HL-60 (cell line): ENCODE measurements at regions not wholly inside any gene's neighbourhood (a gene's known extent, or its start where the extent isn't known, plus 50 kb on each side); places are given as distances from the start of the nearest gene placed in this dataset.

Experiments
- DNase-seq, 2 experiments: peaks; one replicate each; pipeline ENCODE4 v3.0.0-alpha.2; 2010 to 2020; ENCODE audit warnings: low read depth in 1 of 2, low spot score in 1 of 2
- H3K27ac ChIP-seq: fragments of 250-450 bp; sonication (Bioruptor Pico); replicated peaks from 2 replicates; pipeline ENCODE4 v1.5.1; 2020; ENCODE audit warnings: mild to moderate bottlenecking, moderate library complexity
- H3K27me3 ChIP-seq: fragments of 250-450 bp; sonication (Bioruptor Pico); 2 replicates; pipeline ENCODE4 v1.5.1; 2021; ENCODE audit warnings: mild to moderate bottlenecking, moderate library complexity; ENCODE audit not compliant: insufficient read depth, poor library complexity, severe bottlenecking
- H3K4me3 ChIP-seq: replicated peaks from 2 replicates; pipeline ENCODE4 v1.5.1; 2011; ENCODE audit warnings: mild to moderate bottlenecking, control low read depth, low read length; ENCODE audit not compliant: insufficient read depth
- GABPA ChIP-seq: IDR thresholded peaks from 2 replicates; pipeline ENCODE4 v1.6.1; 2012; ENCODE audit warnings: low read depth
- POLR2AphosphoS5 ChIP-seq: IDR thresholded peaks from 2 replicates; pipeline ENCODE4 v1.6.1; 2012; ENCODE audit warnings: low read depth
- SPI1 ChIP-seq: IDR thresholded peaks from 2 replicates; pipeline ENCODE4 v1.6.1; 2012; ENCODE audit warnings: low read depth, mild to moderate bottlenecking, borderline replicate concordance
- TF ChIP-seq, protein P1 (sequence below): IDR thresholded peaks from one replicate; pipeline ENCODE4 v1.5.1; 2011; ENCODE audit warnings: low read length, control low read depth, inconsistent platforms; ENCODE audit not compliant: insufficient read depth
- TF ChIP-seq, protein P2 (sequence below): IDR thresholded peaks from 2 replicates; pipeline ENCODE4 v1.6.1; 2012; ENCODE audit warnings: low read depth; ENCODE audit not compliant: insufficient replicate concordance

DNA sequence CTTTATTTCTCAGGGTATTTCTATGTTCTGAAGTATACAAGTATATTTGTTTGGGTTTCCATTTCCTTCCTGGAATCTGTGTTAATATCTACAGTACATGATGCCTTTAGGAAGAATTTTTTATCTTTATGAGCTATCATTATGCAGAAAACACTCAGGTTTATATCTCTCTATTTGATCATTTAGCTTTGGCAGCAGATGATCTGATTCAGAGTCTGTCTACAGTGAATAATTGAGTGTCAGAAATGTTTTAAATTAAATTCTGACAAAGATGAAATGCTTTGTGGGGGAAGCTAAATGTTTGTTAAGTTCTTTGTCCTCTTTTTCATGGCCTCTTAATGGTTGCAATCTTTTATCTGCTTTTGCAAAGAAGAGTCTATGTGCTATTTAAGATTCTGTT, 2141.0 kb upstream of the ACO1 start:
- TF ChIP-seq SPI1, result no peak
- TF ChIP-seq, protein P1, sequence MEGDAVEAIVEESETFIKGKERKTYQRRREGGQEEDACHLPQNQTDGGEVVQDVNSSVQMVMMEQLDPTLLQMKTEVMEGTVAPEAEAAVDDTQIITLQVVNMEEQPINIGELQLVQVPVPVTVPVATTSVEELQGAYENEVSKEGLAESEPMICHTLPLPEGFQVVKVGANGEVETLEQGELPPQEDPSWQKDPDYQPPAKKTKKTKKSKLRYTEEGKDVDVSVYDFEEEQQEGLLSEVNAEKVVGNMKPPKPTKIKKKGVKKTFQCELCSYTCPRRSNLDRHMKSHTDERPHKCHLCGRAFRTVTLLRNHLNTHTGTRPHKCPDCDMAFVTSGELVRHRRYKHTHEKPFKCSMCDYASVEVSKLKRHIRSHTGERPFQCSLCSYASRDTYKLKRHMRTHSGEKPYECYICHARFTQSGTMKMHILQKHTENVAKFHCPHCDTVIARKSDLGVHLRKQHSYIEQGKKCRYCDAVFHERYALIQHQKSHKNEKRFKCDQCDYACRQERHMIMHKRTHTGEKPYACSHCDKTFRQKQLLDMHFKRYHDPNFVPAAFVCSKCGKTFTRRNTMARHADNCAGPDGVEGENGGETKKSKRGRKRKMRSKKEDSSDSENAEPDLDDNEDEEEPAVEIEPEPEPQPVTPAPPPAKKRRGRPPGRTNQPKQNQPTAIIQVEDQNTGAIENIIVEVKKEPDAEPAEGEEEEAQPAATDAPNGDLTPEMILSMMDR, result no peak
- TF ChIP-seq, protein P2, sequence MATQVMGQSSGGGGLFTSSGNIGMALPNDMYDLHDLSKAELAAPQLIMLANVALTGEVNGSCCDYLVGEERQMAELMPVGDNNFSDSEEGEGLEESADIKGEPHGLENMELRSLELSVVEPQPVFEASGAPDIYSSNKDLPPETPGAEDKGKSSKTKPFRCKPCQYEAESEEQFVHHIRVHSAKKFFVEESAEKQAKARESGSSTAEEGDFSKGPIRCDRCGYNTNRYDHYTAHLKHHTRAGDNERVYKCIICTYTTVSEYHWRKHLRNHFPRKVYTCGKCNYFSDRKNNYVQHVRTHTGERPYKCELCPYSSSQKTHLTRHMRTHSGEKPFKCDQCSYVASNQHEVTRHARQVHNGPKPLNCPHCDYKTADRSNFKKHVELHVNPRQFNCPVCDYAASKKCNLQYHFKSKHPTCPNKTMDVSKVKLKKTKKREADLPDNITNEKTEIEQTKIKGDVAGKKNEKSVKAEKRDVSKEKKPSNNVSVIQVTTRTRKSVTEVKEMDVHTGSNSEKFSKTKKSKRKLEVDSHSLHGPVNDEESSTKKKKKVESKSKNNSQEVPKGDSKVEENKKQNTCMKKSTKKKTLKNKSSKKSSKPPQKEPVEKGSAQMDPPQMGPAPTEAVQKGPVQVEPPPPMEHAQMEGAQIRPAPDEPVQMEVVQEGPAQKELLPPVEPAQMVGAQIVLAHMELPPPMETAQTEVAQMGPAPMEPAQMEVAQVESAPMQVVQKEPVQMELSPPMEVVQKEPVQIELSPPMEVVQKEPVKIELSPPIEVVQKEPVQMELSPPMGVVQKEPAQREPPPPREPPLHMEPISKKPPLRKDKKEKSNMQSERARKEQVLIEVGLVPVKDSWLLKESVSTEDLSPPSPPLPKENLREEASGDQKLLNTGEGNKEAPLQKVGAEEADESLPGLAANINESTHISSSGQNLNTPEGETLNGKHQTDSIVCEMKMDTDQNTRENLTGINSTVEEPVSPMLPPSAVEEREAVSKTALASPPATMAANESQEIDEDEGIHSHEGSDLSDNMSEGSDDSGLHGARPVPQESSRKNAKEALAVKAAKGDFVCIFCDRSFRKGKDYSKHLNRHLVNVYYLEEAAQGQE, result no peak
- TF ChIP-seq GABPA, result no peak
- TF ChIP-seq POLR2AphosphoS5, result no peak
- no peaks in the 10 kb centered on the region for H3K27me3 ChIP-seq
- H3K4me3 ChIP-seq, result no peak overlapping the region
- no peak for DNase-seq
- H3K27ac ChIP-seq, result no peak overlapping the region

GRCh38 chr9:30244877-30245276, 2139.6 kb upstream of the ACO1 start:
- no peaks in the 10 kb centered on the region for H3K27me3 ChIP-seq
- no peak overlapping the region for H3K4me3 ChIP-seq
- no peak for DNase-seq
- TF ChIP-seq, protein P2, result no peak
- peak; percentile 51; the same call in 1 of the 2 replicates for TF ChIP-seq SPI1
- no peak overlapping the region for H3K27ac ChIP-seq

DNA sequence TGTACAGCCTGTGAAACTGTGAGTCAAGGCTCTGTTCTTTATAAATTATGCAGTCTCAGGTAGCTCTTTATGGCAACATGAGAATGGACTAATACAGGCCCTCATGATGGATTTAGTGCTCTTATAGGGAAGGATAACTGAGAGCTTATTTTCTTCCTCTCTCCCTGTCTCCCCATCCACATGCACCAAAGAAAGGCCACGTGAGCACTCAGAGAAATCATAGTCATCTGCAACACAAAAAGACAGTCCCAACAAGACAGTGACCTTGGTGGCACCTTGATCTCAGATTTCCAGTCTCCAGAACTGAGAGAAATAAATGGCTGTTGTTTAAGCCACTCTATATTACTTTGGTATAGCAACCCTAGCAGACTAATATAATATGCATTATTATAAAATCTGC, 2133.6 kb upstream of the ACO1 start:
- Histone ChIP-seq H3K4me3 (no peak overlapping the region), H3K27ac (no peak overlapping the region), H3K27me3 (no peaks in the 10 kb centered on the region)
- DNase-seq, result no peak
- TF ChIP-seq GABPA (no peak), POLR2AphosphoS5 (no peak), SPI1 (no peak)
- TF ChIP-seq, protein P1, result no peak
- TF ChIP-seq, protein P2, result no peak

GRCh38 chr9:30258094-30258493, 2126.3 kb upstream of the ACO1 start:
- H3K27me3 ChIP-seq, result no peaks in the 10 kb centered on the region
- TF ChIP-seq GABPA (no peak), POLR2AphosphoS5 (no peak), SPI1 (no peak)
- TF ChIP-seq, protein P2, result no peak
- TF ChIP-seq, protein P1, result no peak
- H3K4me3 ChIP-seq, result no peak overlapping the region
- DNase-seq, result no peak
- no peak overlapping the region for H3K27ac ChIP-seq
